ENCODE measurements at regions not wholly inside any gene's neighbourhood (a gene's known extent, or its start where the extent isn't known, plus 50 kb on each side); places are given as distances from the start of the nearest gene placed in this dataset.

DNA sequence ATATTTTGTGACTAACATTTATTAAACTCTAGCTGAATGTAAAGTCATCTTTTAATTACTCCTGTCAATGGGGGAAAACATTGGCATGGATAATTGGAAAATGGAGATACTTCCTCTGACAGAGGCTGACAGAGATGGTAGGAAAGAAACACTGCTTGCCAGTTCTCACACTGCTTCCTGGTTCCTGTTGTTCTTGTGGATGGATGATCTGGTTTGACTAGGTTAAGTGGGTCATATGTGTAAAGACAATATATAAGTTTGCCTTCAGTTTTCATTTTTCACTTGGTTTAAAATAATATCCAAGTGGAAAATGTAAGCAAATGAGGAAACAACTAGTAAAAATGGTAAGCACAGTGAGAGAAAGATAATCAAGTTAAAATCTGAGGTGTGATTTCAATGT, 188.8 kb upstream of the CWC22 start:
- no peak for DNase-seq

DNA sequence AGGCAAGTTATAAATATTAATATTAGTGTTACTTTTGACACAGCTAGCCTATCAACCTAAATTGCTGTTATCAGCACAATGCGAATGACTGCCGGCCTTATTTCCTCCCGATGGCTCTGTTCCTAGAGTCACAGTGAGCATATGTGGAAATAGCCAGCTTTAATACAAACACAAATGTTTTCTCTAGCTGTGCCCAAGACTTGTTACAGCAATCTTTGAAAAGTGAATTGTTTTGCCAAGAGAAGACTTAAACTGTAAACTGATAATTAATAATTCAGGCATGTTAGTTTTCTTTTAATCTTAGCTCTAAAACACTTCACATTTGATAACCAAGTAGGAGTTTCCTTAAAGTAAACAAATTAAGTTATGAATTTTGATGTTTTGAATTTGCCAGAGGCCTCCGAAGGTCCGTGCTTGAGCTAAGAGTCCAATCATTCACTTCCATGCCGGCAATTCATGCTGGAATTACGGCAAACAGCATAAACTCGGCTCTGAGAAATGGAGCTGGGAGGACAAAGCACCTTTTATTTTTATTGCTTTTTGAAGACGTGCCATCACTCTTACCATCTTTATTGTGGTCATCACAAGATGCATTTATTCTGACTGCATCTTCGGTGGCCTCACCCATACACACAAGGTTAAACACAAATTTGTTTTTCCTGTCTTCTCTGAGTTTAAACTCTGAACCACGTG, 184.5 kb upstream of the CWC22 start:
- DNase-seq, result no peak

DNA sequence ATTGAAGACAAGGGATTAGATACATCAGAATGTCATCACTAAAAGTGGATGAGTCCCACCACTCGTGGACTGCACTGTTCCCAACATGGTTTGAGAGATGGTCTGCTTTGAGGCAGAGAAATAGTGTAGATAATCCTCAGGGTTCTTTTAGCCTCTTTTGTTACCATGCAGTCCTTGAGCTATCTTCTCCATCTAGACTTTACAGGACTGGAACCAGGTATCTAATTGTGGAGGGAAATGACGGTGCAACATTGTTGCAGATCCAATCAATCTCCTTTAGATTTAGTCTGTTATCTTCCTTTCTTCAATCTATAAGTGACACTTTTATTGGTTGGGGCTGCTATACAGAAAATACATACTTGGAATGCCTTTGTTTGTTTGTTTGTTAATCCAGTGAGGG, 183.8 kb upstream of the CWC22 start:
- no peak for DNase-seq

DNA sequence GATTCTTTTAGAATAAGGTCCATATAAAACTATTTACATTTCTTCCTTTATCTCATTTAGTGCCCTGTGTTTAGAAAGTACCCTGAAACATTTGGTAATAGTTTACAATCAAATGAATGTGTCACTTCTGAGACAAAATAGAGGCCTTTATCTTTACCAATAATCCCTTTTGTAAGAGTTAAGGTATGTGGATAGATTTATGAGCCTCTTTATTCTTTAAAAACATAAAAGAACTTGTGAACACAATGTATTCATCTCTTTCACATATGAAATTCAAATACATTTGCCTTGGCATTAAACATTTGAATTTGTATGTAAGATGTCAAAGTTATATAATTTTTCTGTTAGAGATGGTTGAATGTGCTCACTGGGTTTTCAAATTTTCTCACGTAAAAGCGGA, 180.5 kb upstream of the CWC22 start:
- DNase-seq, result no peak

DNA sequence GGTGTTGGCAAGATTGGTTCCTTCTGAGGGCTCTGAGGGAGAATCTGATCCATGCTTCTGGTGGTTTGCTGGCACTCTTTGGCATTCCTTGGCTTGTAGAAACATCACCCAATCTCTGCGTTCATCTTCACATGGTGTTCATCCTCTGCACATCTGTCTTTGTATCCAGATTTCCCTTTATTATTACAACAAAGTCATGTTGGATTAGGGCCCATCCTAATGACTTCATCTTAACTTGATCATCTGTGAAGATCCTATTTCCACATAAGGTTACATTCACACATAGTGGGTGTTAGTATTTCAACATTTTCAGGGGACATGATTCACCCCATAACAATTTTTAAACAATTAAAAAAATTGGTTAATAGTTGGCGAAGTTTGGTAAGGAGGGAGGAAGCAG, 177.4 kb upstream of the CWC22 start:
- DNase-seq, result no peak

DNA sequence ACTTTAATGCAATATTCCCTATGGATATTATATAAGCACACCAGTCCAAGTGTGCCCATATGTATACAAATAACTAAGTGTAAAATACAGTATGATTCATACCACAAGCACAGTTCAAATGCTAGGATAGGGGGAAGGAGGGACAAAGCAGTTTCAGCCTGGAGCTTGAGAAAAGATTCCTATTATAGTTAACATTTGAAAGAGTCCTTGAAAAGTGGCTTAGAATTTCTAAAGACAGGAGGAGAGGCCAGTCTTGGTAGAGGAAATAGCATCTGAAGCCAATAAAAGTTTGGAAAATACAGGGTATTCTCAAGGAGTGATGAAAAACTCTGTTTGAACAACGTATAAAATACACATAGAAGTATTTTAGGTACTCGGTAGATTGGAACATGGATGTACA, 173.4 kb upstream of the CWC22 start:
- no peak for DNase-seq

DNA sequence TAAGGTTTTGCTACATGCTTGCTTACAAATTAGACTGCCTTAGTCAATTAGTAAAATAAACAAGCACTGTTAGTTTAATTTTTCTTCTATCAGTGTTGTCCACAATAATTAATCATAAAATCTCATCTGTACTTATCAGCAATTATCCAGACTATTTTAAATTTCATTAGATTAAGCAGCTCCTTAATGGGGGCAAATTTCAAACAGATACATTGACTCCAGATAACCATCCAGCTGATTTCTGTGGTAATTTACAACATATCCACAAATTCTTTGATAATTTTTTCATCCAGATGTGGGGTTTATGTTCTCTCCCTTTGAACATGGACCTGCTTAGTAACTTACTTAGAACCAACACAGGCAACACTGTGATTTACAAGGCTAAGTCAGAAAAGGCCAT, 170.4 kb upstream of the CWC22 start:
- no peak for DNase-seq

DNA sequence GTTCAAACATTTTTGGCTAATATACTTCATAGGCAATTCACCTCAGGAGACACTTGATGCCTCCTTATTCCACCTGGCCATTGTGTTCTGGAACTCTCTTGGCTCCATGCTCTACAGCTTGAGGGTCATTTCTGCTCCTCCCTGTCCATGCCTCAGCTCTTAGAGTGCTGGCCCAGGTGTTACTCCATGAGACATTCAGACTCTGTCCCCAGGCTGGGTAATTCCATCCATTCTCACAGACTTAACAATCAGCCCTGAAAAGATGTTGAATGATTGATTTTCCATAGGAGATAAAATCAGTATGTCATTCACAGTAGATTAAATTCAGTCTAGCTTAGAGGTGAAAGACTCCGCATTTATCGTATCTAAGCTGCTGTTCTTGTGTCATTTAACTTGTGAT, 168.6 kb upstream of the CWC22 start:
- DNase-seq, result no peak

DNA sequence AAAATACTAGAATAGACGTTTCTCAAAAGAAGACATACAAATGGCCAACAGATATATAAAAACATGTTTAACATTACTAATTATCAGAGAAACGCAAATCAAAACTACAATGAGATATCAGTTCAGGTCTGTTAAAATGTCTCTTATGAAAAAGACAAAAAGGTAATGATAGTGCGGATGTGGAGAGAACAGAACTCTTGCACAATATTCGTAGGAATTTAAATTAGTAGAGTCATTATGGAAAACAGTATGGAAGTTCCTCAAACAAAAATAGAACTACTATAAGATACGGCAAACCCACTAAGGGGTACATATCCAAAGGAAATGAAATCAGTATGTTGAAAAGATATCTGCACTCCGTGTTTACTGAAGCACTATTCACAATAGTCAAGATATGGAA, 167.5 kb upstream of the CWC22 start:
- DNase-seq, result no peak

DNA sequence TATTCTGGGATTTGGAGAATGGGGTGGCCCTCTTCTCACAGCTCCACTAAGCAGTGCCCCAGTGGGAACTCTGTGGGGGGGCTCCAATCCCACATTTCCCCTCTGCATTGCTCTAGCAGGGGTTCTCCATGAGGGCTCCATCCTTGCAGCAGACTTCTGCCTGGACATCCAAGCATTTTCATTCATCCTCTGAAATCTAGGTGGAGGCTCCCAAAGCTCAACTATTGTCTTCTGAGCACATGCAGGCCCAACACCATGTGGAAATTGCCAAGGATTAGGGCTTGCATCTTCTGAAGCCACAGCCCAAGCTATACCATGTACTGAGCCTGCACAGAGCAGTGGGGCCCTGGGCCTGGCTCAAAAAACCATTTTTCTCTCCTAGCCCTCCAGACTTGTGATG, 162.4 kb upstream of the CWC22 start:
- DNase-seq, result no peak

DNA sequence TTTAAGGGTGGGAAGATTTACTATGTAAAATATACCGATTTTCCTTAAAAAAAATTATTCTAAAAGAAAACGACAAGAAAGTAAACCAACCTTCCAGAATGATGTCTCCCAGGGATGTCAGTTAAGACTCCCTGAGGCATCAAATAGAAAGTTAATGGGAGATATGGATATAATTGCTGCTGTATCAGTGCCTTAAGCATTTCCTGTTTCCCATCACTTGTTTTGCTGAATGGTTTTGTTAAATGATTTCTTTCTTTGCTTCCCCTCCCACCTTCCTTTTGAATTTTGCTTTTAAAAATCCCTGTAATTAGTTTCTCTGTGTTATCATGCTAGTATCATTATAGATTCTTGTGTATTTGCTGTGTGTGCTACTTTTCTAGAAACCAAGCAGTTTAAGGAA, 154.3 kb upstream of the CWC22 start:
- DNase-seq, result no peak

DNA sequence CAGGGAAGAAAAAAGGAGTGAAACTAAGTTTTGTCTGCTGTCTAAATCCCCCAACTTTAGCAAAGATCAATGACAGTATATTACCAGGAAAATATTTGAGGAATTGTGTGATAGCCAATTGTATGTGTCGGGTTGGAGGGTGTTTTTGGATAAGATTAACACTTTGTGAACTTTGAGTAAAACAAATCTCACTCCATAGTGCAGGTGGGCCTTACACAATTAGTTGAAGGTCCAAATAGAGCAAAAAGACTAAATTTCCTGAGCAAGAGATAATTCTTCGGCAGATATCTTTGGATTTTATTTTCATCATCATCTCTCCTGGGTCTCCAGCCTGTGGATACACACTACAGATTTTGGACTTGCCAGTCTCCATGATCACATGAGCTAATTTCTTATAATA, 152.8 kb upstream of the CWC22 start:
- DNase-seq, result no peak

DNA sequence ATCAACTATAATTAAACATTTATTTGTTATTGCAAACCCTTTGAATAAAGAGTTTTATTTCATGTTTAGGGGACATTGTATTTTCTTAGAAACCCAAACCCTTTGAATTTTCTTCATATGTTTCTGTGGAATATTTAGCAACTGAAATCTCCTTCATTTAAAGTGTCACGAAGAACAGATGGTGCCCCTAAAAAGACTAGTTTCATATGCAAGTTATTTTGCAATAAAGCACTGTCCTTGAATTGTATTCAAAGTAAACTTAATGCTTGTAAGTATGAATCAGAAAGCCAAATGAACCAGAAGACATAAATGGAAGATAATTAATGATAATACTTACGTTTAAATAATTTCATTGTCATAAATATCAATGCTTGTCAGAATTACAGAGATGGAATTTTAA, 151.9 kb upstream of the CWC22 start:
- no peak for DNase-seq

DNA sequence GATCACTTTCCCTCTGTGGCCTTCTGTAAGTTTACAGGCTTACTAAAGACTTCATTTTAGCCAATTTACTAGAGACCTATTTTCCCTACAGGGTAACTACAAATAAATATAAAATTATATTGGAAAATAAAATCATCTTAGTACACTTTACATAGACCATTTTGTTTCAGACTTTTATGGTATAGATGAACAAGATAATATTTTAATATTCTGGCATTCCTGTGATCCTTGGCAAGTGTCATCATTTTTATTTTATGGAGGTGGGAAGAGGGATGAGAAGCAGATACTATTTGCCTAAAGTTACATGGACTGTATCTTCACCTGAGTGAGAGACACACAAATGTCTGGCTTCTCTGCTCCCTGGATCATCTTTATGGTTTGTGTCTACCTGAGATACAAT, 149.6 kb upstream of the CWC22 start:
- DNase-seq, result no peak

DNA sequence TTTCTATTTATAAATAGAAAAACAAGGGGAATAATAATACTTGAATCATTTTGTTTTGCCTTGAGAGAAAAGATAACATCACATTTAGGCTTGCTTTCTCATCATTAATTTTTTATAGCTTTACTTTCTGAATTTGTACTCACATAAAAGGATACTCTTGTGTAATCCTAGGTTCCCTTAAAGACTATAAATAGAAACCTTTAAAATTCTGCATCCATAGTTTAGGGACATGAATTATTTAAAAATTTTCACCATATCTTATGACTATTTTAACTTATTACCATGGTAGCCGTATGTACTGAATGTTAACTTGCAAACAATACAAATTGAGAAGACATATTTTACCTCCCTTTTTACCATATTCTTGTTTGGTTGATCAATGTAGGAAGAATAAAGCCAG, 143.5 kb upstream of the CWC22 start:
- DNase-seq, result no peak

DNA sequence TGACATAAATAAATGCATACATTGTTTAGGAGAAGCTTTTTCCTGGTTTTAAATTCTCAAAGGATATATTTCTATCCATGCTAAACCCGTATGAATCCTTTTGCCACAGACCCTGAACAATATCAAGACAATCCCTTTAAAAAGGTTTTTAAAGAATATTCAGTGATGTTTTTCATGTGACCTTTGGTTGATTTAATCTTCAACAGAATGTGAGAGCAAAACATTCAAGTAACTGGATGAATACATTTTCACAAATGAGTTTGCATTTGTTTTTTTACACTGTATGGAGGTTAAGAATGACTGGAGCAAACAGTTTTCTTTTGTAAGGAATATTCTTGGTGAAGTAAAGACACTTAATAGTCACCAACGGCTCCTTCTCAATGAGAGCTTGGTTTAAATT, 139.4 kb upstream of the CWC22 start:
- DNase-seq, result no peak

DNA sequence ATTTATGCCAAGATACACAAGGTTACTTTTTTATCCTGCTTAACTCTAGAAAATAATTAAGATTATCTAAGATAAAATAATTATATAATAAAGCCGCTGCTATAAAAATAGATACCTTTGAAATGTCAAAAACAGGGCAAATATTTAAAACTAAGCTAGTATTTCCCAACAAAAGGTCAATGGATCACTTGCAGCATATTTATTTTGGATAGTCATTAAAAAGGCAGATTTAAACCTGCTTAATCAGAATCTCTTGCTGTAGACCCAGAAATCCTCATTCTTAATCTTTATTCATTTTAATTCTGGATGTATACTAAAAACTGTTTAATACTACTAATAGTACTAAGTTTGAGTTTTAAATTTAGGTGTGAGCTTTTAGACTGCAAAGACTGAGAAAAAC, 139.0 kb upstream of the CWC22 start:
- DNase-seq, result no peak

DNA sequence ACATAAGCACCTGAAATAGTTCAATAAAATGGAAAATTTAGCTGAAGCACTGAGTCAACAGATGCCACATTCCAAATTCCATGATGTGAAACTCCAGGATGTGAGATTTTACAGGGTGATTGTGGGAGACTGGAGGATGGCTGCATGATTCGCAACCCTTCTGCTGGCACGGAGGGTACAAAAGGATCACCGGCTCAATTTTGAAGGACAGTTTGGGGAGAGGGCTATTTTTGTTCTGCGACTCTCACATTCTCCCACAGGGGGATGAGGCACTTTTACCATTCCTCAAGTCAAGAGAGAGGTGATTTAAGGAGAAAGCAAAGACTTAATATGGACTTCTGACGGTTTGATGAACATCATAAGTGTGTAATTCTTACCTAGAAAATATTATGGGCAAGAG, 138.1 kb upstream of the CWC22 start:
- DNase-seq, result no peak

DNA sequence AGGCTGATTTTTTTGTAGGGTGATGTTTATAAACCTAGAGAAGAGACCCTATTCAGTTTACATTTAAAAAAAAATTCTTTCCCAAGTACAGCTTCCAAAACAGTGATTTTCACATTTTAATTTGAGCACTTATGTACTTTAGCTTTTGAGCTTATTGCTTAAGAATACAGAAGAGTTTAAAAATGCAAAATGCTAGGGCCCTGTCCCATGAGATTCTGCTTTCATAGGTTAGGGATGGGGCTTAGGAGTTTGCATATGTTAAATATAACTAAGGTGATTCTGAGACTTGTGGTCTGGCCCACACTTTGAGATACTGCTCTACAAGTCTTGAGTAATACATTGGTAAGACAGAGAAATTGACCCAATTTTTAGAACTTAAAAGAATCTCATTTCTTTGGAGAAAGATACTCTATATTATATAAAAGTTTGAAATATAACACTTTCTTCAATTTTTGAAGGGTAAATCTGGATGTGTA, 137.3 kb upstream of the CWC22 start:
- no peak for DNase-seq

DNA sequence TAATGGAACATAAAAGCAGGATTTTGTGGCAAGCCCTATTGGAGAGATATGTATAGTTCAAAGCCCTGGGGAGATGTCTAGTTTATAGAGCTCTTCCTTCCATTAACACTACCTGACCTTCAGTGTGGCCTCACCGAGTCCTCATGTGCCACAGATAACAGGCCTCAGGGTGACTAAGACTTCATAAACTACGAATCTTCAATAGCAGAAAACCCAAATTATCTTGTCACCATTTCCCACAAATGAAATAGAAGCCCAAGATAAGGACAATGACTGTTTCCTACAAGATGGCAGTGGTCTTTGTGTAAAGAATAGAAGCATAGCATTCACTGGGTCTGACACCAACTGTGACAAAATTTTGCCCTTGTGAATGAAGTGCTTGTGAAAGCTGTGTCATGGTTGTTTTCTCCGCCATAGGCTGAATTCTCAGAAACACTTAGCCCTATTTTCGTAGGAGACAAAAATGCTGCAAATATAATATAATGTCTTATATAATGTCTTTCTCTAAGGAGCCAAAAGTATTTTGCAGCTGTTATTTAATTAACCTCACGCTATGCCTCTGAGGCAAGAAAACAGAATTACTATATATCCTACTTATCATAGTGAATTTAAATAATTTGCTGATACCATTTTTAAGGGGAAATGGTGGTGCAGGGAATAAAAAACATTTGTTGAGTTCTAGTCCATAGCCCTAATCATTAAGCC, 136.7 kb upstream of the CWC22 start:
- DNase-seq, result no peak

DNA sequence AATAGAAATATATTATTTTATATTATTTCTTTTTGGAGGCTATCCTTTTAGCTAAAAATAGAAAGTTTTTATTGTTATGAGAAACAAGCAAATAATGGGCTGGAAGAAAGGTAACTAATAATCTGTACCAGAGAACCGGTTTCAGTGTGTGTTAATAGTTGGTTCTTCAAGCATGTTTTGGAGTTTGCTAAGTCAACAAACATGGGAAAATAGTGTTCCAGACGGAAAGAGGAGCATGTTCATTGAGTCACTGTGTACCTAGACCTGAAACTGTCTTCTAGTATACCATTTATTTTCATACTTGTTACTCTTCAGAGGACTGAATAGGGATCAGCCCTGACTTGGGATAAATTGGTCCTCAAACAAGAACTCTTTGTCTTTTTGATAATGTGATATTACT, 134.5 kb upstream of the CWC22 start:
- DNase-seq, result no peak

DNA sequence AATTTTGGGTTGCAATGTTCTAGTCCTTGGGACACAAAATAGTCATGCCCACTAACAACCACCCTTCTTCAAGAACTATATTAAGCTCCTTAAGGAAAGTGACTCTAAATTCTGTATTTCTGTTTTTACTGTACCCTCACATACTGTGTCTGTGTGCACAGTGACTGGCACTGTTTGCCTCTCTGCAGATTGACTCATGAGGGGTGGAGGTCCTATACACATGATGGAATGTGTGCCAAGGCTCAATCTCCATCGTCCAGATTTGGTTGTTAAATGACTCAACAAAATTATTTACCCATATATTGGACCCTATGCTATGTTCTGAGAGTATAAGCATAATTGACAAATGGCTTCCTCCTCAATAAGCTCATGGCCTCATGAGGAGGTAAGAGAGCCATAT, 126.6 kb upstream of the CWC22 start:
- no peak for DNase-seq

DNA sequence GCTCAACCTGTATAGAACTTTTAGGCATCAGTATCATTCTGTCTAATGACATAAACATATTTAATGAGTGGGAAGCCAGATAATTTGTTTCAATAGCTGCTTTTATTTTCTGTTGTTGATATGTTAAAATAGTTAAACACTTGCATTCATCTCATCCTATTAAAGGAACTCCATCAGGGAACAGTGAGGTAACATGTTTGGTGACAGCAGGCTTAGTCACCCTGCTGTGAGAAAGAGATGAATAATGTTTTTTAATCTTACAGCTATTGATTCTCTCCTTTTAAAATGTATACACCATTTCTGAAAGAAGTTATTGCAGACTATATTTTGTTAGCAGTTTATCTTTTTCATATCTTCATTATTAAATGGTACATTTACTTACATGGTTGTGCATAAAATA, 123.3 kb upstream of the CWC22 start:
- no peak for DNase-seq

DNA sequence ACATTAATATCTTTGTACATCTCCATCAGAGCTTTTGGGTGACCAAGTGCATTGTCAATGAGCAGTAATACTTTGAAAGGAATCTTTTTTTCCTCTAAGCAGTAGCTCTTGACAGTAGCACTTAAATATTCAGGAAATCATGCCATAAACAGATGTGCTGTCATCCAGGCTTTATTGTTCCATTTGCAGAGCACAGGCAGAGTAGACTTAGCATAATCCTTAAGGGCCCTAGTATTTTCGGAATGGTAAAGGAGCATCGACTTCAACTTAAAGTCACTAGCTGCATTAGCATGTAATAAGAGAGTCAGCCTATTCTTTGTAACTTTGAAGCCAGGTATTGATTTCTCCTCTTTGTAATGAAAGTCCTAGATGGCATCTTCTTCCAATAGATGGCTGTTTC, 121.8 kb upstream of the CWC22 start:
- DNase-seq, result no peak

All from hindlimb muscle (tissue), 1 donor.